ENCODE measurements at regions not wholly inside any gene's neighbourhood (a gene's known extent, or its start where the extent isn't known, plus 50 kb on each side); places are given as distances from the start of the nearest gene placed in this dataset.
"Not testable (repeated sequence)": the region's sequence is repeated elsewhere in the genome, so short reads cannot be mapped to it uniquely, and the experiment has no call there.

DNA sequence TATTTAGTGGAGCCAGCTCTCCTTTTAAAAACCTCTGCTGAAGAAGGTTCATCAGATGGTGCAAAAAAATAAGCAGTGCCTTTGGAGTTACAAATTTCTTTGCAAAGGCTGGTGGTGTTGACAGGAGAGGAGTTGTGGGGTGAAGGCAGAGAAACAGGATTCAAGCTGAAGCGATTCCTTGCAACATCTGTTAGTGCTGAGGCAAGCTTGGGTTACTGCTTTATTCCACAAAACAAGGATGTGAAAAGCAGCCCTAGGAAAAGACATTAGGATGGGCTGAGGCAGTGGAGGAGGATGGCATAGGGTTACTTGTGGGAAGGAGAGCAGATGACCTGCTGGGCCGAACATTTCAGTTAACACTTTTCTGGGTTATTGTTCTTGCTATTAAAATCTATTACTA, 390.7 kb downstream of the DLEU7 start:
- no peak for DNase-seq (ENCODE audit: low read depth in 2 of 2)

- DNase-seq (ENCODE audit: low read depth in 2 of 2), result no peak
Observed at GRCh38 chr13:50453188-50453587, 390.3 kb downstream of the DLEU7 start.

DNA sequence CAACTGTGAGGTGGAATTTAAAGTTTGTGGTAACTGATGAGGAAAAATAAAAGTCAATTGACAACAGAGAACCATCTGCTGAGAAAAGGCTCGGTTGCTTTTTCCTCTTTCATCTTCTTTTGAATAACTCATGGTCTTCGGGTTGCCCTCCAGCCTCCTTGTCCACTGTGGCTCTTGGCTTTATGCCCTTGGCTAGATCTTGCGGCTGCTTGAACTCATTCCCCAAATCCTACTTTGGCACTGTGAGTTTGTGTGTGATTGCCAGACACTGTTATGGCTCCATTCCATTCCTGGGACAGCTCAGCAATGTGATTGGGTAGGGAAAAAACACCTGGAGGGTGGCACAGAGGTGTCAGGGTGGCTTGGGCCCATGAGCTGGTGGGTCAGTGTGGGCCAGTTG, 387.4 kb downstream of the DLEU7 start:
- no peak for DNase-seq (ENCODE audit: low read depth in 2 of 2)

GRCh38 chr13:50457415-50458393, 385.8 kb downstream of the DLEU7 start:
- DNase-seq (ENCODE audit: low read depth in 2 of 2), result no peak

DNA sequence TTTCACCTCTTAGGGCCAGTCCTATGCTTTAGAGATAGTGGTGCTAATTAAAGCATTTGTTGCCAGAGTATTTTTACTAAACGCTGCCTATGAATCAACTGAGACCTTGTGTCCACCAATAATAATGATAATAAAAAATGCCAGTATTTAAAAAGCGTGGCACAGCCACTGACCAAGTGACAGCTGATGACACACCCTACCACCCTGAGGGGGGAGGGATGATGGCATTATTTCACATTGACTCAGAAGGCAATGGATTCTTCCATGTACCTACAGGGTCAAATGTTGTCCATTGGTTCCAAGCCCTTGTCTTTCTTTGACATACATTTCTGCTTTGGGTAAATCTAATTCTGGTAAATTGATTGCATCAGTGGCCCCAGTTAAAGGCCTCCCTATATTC, 384.4 kb downstream of the DLEU7 start:
- no peak for DNase-seq (ENCODE audit: low read depth in 2 of 2)

- no peak for DNase-seq (ENCODE audit: low read depth in 2 of 2)
Observed at GRCh38 chr13:50459658-50460057, 383.8 kb downstream of the DLEU7 start.

- DNase-seq (ENCODE audit: low read depth in 2 of 2), result no peak
Observed at GRCh38 chr13:50460358-50460757, 383.1 kb downstream of the DLEU7 start.

GRCh38 chr13:50461189-50461588, 382.3 kb downstream of the DLEU7 start:
- DNase-seq (ENCODE audit: low read depth in 2 of 2), result no peak

DNA sequence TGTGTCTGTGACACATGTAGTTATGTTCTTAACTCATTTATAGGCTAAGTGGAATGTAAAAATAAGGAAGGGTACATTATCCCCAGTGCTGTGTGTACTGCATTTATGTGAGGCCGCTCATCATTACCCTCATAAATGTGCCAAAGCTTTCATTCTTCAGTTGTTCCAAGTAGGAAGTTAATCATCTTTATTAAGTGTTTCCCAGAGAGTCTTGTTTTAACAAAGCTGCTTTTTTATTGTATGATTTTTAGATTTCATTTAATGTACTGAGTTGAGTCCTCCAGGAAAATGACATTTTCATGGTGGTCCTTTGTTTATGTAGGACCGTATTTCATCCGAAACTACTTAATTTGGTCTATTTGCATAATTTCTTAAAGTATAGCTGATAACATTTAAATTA, 379.8 kb downstream of the DLEU7 start:
- no peak for DNase-seq (ENCODE audit: low read depth in 2 of 2)

DNA sequence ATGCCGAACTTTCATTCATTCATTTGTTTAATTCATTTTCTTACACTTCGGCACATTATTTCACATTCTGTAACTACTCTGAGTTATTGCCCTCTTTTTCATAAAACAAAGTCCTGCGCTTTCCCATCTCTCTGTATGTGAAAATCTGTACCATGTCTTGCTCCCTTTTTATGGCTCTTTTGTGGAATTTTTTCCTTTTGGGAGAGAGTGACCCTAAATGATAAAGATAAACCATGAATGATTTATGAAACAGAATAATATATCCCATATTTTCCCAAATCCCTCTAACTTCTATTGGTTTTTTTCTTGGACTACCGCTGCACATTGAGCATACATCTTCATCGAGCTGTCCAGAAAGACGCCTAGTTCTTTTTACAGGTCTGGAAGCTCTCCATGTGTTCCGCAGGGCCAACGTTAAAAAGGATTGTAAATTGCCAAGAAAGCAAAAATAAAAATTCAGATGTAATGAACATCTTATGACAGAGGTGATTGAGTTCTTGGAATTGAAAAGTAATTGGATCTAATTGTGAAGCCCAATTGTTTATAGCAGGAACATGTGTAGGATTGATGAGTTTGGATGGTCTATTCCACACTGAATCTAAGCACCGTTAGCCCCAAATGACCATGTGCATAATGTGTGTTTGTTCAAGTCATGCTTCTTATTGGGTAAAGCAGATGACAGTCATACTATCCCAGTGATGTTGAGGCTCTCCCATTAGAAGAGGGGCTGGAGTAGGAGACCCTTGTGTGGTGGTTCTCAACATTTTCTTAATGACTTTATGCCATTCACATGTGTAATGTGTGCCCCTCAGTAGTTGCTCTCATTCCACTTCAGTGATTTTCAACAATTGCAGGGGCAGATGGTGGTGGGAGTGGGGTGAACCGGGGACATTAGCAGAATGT, 378.9 kb downstream of the DLEU7 start:
- DNase-seq (ENCODE audit: low read depth in 2 of 2), result no peak

GRCh38 chr13:50466456-50466855, 377.0 kb downstream of the DLEU7 start:
- DNase-seq (ENCODE audit: low read depth in 2 of 2), result no peak

GRCh38 chr13:50467156-50468110, 376.1 kb downstream of the DLEU7 start:
- DNase-seq (ENCODE audit: low read depth in 2 of 2), result no peak

GRCh38 chr13:50468849-50469669, 374.4 kb downstream of the DLEU7 start:
- no peak for DNase-seq (ENCODE audit: low read depth in 2 of 2)

GRCh38 chr13:50473050-50473449, 370.4 kb downstream of the DLEU7 start:
- not testable (repeated sequence) for DNase-seq (ENCODE audit: low read depth in 2 of 2)

DNA sequence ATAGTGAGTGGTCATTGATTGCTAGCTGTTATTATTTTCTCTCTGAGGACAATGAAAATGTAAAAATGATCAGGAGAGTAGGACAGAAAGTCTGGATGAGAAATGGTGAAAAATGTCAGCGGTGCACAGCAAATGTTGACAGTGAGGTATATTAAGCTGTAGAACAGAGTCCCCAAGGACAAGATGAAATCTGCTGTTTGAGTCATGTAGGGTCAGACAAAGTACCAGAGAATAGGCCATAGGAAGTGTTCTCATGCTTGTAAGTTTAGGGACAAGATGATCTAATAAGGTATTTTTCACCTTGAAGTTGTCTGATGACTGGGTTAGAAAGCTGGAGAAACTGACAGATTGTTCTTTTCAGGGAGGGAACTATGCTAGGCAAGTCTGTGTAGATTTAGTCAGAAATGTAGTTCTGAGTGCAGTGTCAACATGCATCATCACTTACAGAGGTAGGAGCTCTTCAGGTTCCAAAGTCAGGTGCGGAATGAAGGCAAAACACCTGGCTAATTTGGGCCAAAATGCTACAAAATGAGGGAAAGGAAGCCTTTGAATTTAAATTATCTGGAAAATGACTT, 369.3 kb downstream of the DLEU7 start:
- no peak for DNase-seq (ENCODE audit: low read depth in 2 of 2)

GRCh38 chr13:50476577-50477285, 366.8 kb downstream of the DLEU7 start:
- no peak for DNase-seq (ENCODE audit: low read depth in 2 of 2)

DNA sequence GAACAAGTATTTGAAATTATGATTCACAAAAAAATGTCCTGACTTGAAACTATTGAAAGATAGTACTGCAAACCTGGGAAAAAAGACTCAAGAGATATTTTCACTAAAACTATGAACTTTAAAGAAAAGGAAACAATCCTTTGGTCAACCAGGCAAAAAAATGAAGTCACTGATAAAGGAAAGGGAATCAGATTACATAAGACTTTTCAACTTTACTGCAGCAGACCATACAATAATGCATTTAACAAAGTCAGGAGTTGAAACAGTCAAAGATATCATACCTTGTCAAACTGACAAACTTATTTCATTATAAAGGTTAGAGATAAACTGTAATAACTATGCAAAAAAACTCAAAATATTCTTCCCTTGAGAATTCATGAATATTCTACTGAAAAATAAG, 361.6 kb downstream of the DLEU7 start:
- DNase-seq (ENCODE audit: low read depth in 2 of 2), result no peak

DNA sequence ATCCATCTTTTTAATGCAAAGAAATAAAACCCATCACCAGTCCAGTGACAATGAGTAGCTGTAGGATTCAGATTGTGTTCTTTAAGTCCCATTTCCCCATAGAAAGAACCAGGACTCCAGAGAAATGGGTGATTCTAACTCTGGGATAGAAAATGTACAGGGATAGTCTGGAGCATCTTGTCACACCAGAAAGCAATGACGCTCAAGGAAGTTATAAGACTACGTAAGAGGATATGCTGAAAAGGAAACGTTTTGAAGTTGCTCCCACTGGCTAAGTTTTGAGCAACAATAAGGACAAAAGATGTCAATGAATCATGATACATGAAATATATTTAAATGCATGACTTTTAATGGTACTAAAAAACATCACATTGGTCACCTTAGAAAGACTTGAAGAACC, 360.1 kb downstream of the DLEU7 start:
- no peak for DNase-seq (ENCODE audit: low read depth in 2 of 2)

GRCh38 chr13:50484472-50485113, 358.9 kb downstream of the DLEU7 start:
- DNase-seq (ENCODE audit: low read depth in 2 of 2), result no peak

Measured in activated CD8-positive, alpha-beta memory T cell treated with anti-CD3 and anti-CD28 coated beads for 4 hours (primary cell).